OCI-LY7 (cell line): ENCODE measurements at regions not wholly inside any gene's neighbourhood (a gene's known extent, or its start where the extent isn't known, plus 50 kb on each side); places are given as distances from the start of the nearest gene placed in this dataset.

ENCODE experiments used
- BruUV-seq: library from RNA; stranded (reverse); fragments of 400-500 nt; replicated peaks from 2 replicates; lab custom pipeline; 2021; lab: Mats Ljungman, UMichigan
- CTCF ChIA-PET: fragments of 300-600 bp; sonication (Branson Sonifier 250); formaldehyde crosslinking; loops from one replicate; lab custom pipeline; 2022; ENCODE audit warnings: antibody characterized with exemption; ENCODE audit not compliant: unreplicated experiment; lab: Charles Lee
- POLR2A ChIA-PET: fragments of 300-600 bp; sonication (Branson Sonifier 250); formaldehyde crosslinking; loops from one replicate; lab custom pipeline; 2022; ENCODE audit warnings: antibody characterized with exemption; lab: Charles Lee
- DNase-seq: peaks from one replicate; pipeline ENCODE4 v3.0.0-alpha.2; 2015; ENCODE audit warnings: low spot score
- H2AFZ ChIP-seq: fragments of 200-600 bp; sonication (generic), shearing (Covaris generic); 2 replicates; pipeline ENCODE4 v1.6.1; 2014; ENCODE audit warnings: mild to moderate bottlenecking, antibody characterized with exemption, low read length, moderate library complexity
- H3K27ac ChIP-seq: fragments of 200-600 bp; sonication (generic); 2 replicates; pipeline ENCODE4 v1.5.1; 2014; ENCODE audit warnings: mixed run types, low read depth, mild to moderate bottlenecking, moderate library complexity, low read length, inconsistent platforms; ENCODE audit not compliant: poor library complexity, severe bottlenecking
- H3K36me3 ChIP-seq: fragments of 200-600 bp; sonication (generic); 2 replicates; pipeline ENCODE4 v1.6.1; 2014; ENCODE audit warnings: mild to moderate bottlenecking, antibody characterized with exemption, low read length, moderate library complexity, mixed read lengths; ENCODE audit not compliant: insufficient read depth
- H3K4me1 ChIP-seq: fragments of 200-600 bp; sonication (generic); 2 replicates; pipeline ENCODE4 v1.5.1; 2014; ENCODE audit warnings: mild to moderate bottlenecking, low read length; ENCODE audit not compliant: insufficient read depth, poor library complexity, severe bottlenecking
- H3K4me2 ChIP-seq: fragments of 200-600 bp; sonication (generic); 2 replicates; pipeline ENCODE4 v1.6.1; 2014; ENCODE audit warnings: mild to moderate bottlenecking, low read length
- H3K4me3 ChIP-seq: fragments of 200-600 bp; sonication (generic); 2 replicates; pipeline ENCODE4 v1.5.1; 2014; ENCODE audit warnings: mild to moderate bottlenecking, low read depth, low read length; ENCODE audit not compliant: poor library complexity, severe bottlenecking
- H3K79me2 ChIP-seq: fragments of 200-600 bp; sonication (generic); 2 replicates; pipeline ENCODE4 v1.6.1; 2016; ENCODE audit warnings: low read depth, mild to moderate bottlenecking, low read length, moderate library complexity, mixed read lengths; ENCODE audit not compliant: insufficient read depth
- H3K9me2 ChIP-seq: fragments of 200-600 bp; sonication (generic); 2 replicates; pipeline ENCODE4 v1.6.1; 2016; ENCODE audit warnings: mild to moderate bottlenecking, low read length, mixed read lengths; ENCODE audit not compliant: insufficient read depth
- H3K9me3 ChIP-seq: fragments of 200-600 bp; sonication (generic); 2 replicates; pipeline ENCODE4 v1.6.1; 2014; ENCODE audit warnings: mild to moderate bottlenecking, mixed run types, low read length, mixed read lengths
- H4K20me1 ChIP-seq: fragments of 200-600 bp; sonication (generic); 2 replicates; pipeline ENCODE4 v1.6.1; 2014; ENCODE audit warnings: mild to moderate bottlenecking, antibody characterized with exemption, low read length, moderate library complexity, mixed read lengths; ENCODE audit not compliant: insufficient read depth
- CTCF ChIP-seq: fragments of 200-600 bp; sonication (generic); conservative IDR thresholded peaks from 2 replicates; pipeline ENCODE4 v1.5.1; 2014; ENCODE audit warnings: mild to moderate bottlenecking, antibody characterized with exemption, low read length, moderate library complexity, mixed read lengths
- EZH2phosphoT487 ChIP-seq: fragments of 200-600 bp; sonication (generic); IDR thresholded peaks from 2 replicates; pipeline ENCODE4 v1.6.1; 2018; ENCODE audit warnings: low read depth, borderline replicate concordance, mild to moderate bottlenecking, mixed run types, antibody characterized with exemption, low read length, moderate library complexity, mixed read lengths
- intact Hi-C: fragments of 100-400 bp; cut with micrococcal nuclease; formaldehyde crosslinking; loops from one replicate; pipeline ENCODE4 v1.10.0; 2022; ENCODE audit not compliant: unreplicated experiment

GRCh38 chr6:144659202-144660182 lies 374.4 kb downstream of the UTRN start:
- Histone ChIP-seq H3K4me3 (no peak overlapping the region), H3K27ac (no peak overlapping the region)
- intact Hi-C loops = no loop called here

GRCh38 chr6:144660561-144661115 lies 375.5 kb downstream of the UTRN start:
- Histone ChIP-seq H2AFZ (no peak overlapping the region), H3K4me3 (no peak overlapping the region), H3K27ac (no peak overlapping the region), H3K4me2 (peak overlapping the region; percentile 9; the same call in 1 of the 2 replicates), H3K9me2 (no peaks in the 10 kb centered on the region), H3K4me1 (no peaks in the 10 kb centered on the region), H3K9me3 (no peaks in the 10 kb centered on the region), H3K36me3 (no peaks in the 10 kb centered on the region), H4K20me1 (no peaks in the 10 kb centered on the region), H3K79me2 (no peaks in the 10 kb centered on the region)
- no TSS peak for BruUV-seq
- POLR2A ChIA-PET = no interaction called here
- TF ChIP-seq EZH2phosphoT487 (no peak), CTCF (no peak)
- CTCF ChIA-PET = no interaction called here
- no peak for DNase-seq
- intact Hi-C loops = no loop called here

More at GRCh38 chr6:144659202-144660182, 374.4 kb downstream of the UTRN start:
- no peak for TF ChIP-seq EZH2phosphoT487
- no peak for TF ChIP-seq CTCF
- Histone ChIP-seq H2AFZ (no peak overlapping the region), H3K9me2 (no peaks in the 10 kb centered on the region), H3K79me2 (no peaks in the 10 kb centered on the region), H3K4me1 (no peaks in the 10 kb centered on the region), H3K36me3 (no peaks in the 10 kb centered on the region), H4K20me1 (no peaks in the 10 kb centered on the region), H3K4me2 (no peak overlapping the region), H3K9me3 (no peaks in the 10 kb centered on the region)
- BruUV-seq = no TSS peak
- CTCF ChIA-PET = no interaction called here
- POLR2A ChIA-PET = interaction anchor here (0.7 kb wide), 2 partner anchors 56 to 1116 kb away, joined by 3 to 7 read pairs; no protein-coding TSS in a partner anchor
- DNase-seq = no peak
